Gastroesophageal sphincter (tissue), 4 donors: ENCODE measurements at regions not wholly inside any gene's neighbourhood (a gene's known extent, or its start where the extent isn't known, plus 50 kb on each side); places are given as distances from the start of the nearest gene placed in this dataset.

Experiments used
- ATAC-seq: fragments of 150-250 bp; one replicate; pipeline ENCODE4 v1.9.1; 2016; ENCODE audit warnings: mild to moderate bottlenecking, moderate library complexity
- H3K27ac ChIP-seq, 4 donors: fragments of 200-600 bp; sonication (generic) in 3 of 4; 1 replicate in 3 of 4; 2 replicates in 1 of 4; pipeline ENCODE4 v1.5.1; 2016 to 2019
- H3K27me3 ChIP-seq: fragments of 200-600 bp; sonication (generic); one replicate; pipeline ENCODE4 v1.5.1; 2019
- H3K36me3 ChIP-seq, 2 donors: fragments of 200-600 bp; sonication (generic); one replicate each; pipeline ENCODE4 v1.5.1; 2019; ENCODE audit warnings: control low read depth in 1 of 2
- H3K4me1 ChIP-seq, 3 donors: fragments of 200-600 bp; sonication (generic); 1 replicate in 2 of 3; 2 replicates in 1 of 3; pipeline ENCODE4 v1.5.1; 2016 to 2019; ENCODE audit warnings: control low read depth in 2 of 3
- H3K4me3 ChIP-seq, 2 donors: fragments of 200-600 bp; sonication (generic); one replicate each; pipeline ENCODE4 v1.5.1; 2019; ENCODE audit warnings: mild to moderate bottlenecking in 1 of 2, moderate library complexity in 1 of 2
- H3K9me3 ChIP-seq, 3 donors: fragments of 200-600 bp; sonication (generic); one replicate each; pipeline ENCODE4 v1.5.1; 2017 to 2019; ENCODE audit warnings: control low read depth in 2 of 3
- CTCF ChIP-seq, 4 experiments: fragments of 200-600 bp in 2 of 4; fragments of 450-650 bp in 2 of 4; sonication (generic) in 1 of 4; IDR thresholded peaks; one replicate each; pipeline ENCODE4 v1.5.1; 2017 to 2019; ENCODE audit warnings: antibody characterized with exemption in 4 of 4, mild to moderate bottlenecking in 2 of 4, moderate library complexity in 2 of 4
- EP300 ChIP-seq: sonication (generic); formaldehyde crosslinking; IDR thresholded peaks from one replicate; pipeline ENCODE4 v1.6.1; 2017; ENCODE audit warnings: antibody characterized with exemption, mild to moderate bottlenecking
- POLR2A ChIP-seq, 2 donors: fragments of 450-650 bp; IDR thresholded peaks; one replicate each; pipeline ENCODE4 v1.6.1; 2017; ENCODE audit warnings: antibody characterized with exemption in 2 of 2, mild to moderate bottlenecking in 2 of 2, moderate library complexity in 1 of 2
- POLR2AphosphoS5 ChIP-seq: sonication (generic); formaldehyde crosslinking; IDR thresholded peaks from one replicate; pipeline ENCODE4 v1.6.1; 2017; ENCODE audit warnings: antibody characterized with exemption
- WGBS, 2 donors: methylation state at CpG; one replicate each; pipeline ENCODE4 v1.1.5; 2018; ENCODE audit warnings: low coverage in 1 of 2; 5-methylcytosine and 5-hydroxymethylcytosine counted together

DNA sequence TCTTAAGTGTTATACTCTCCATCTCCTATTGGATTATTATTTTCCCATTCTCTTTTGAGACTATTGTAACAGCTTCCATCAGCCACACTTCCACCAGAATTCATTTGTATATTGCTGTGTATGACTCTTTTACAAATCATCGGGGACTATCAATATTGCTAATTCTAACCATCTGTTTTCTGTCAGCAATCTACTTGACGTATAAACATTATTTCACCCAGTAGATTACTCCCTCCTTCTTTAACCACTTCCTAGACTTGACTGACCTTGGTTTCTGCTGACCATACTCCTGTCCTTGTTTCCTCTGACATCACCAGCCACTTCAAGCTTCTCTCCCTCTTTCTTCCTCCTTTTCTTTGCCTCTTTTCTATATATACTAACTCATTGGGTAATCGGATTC is 402.9 kb downstream of the PCDH18 start:
- Histone ChIP-seq H3K4me3 (no peak overlapping the region), H3K27me3 (no peaks in the 10 kb centered on the region), H3K9me3 (no peaks in the 10 kb centered on the region), H3K36me3 (no peaks in the 10 kb centered on the region), H3K27ac (no peak overlapping the region), H3K4me1 (no peaks in the 10 kb centered on the region)
- no peak for ATAC-seq
- TF ChIP-seq CTCF (IDR thresholded peaks at IDR 0.05) (no peak), POLR2A (IDR thresholded peaks at IDR 0.05) (no peak), EP300 (no peak), POLR2AphosphoS5 (no peak)
- 48 to 50% methylated on average over 3 of the region's 3 CpGs for WGBS, 2 donors

- Histone ChIP-seq H3K36me3 (no peaks in the 10 kb centered on the region), H3K27me3 (no peaks in the 10 kb centered on the region), H3K4me3 (peak overlapping the region; percentile 33 to 40), H3K4me1 (no peaks in the 10 kb centered on the region), H3K27ac (no peak overlapping the region), H3K9me3 (no peaks in the 10 kb centered on the region)
- TF ChIP-seq CTCF (IDR thresholded peaks at IDR 0.05) (no peak), POLR2A (IDR thresholded peaks at IDR 0.05) (no peak), POLR2AphosphoS5 (no peak), EP300 (no peak)
- ATAC-seq = no peak
- 36 to 47% methylated on average over 2 to 3 of the region's 3 CpGs for WGBS, 2 donors
Observed at GRCh38 chr4:137125011-137125410, 407.3 kb downstream of the PCDH18 start.

DNA sequence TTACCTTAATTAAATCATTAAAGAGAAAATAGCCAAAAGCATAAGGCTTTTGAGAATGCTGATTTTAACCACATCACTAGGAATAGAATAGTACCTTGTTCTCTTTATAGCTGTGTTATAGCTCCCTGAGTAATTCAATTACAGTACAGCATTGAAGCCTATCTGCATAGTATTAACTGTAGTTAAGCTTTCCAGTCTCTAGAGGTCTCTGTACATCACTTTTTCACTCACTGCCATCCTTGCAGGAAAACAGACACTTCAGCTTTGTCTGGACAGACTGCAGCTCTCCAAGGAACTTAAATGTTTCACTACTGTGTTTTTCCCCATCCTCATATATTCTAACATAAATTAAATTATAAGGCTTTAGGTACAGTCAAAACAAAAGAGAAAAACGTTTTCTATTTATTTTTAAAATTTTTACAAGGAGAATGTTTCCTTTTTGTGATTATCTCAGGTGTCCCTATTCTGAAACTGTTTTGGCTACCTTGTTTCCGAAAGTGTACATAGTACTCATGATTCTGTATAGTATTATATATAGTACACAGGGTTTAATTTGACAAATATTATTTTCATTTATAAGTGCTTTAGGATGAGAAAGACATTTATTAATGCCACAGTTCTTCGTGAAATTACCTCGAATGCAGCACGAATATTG is 407.9 kb downstream of the PCDH18 start:
- no peaks in the 10 kb centered on the region for H3K36me3 ChIP-seq
- peak overlapping the region; percentile 33 to 40 for H3K4me3 ChIP-seq
- H3K27ac ChIP-seq = no peak overlapping the region
- no peaks in the 10 kb centered on the region for H3K4me1 ChIP-seq
- H3K27me3 ChIP-seq = no peaks in the 10 kb centered on the region
- TF ChIP-seq EP300 = no peak
- peak; percentile 41 to 80 (median 66) for TF ChIP-seq CTCF (IDR thresholded peaks at IDR 0.05)
- no peaks in the 10 kb centered on the region for H3K9me3 ChIP-seq
- 23 to 37% methylated on average over 5 of the region's 5 CpGs for WGBS, 2 donors
- ATAC-seq = peak; percentile 82

GRCh38 chr4:137122876-137123275 is 409.4 kb downstream of the PCDH18 start:
- Histone ChIP-seq H3K27ac (no peak overlapping the region), H3K9me3 (no peaks in the 10 kb centered on the region), H3K4me3 (no peak overlapping the region), H3K4me1 (no peaks in the 10 kb centered on the region), H3K27me3 (no peaks in the 10 kb centered on the region), H3K36me3 (no peaks in the 10 kb centered on the region)
- TF ChIP-seq POLR2AphosphoS5 (no peak), POLR2A (IDR thresholded peaks at IDR 0.05) (no peak), CTCF (IDR thresholded peaks at IDR 0.05) (no peak)
- no peak for ATAC-seq
- WGBS, 2 donors = 95 to 100% methylated on average over 2 of the region's 2 CpGs

- Histone ChIP-seq H3K27me3 (no peaks in the 10 kb centered on the region), H3K36me3 (no peaks in the 10 kb centered on the region), H3K4me1 (no peaks in the 10 kb centered on the region), H3K27ac (no peak overlapping the region), H3K9me3 (no peaks in the 10 kb centered on the region), H3K4me3 (no peak overlapping the region)
- ATAC-seq = no peak
- TF ChIP-seq EP300 (no peak), POLR2A (IDR thresholded peaks at IDR 0.05) (no peak), CTCF (IDR thresholded peaks at IDR 0.05) (no peak), POLR2AphosphoS5 (no peak)
- 100% methylated on average over 1 to 2 of the region's 3 CpGs for WGBS, 2 donors
Observed at GRCh38 chr4:137116144-137116543, 416.1 kb downstream of the PCDH18 start.
